ENCODE measurements at regions not wholly inside any gene's neighbourhood (a gene's known extent, or its start where the extent isn't known, plus 50 kb on each side); places are given as distances from the start of the nearest gene placed in this dataset.
A peak's percentile ranks its signal among the peaks of the same experiment; 100 is the strongest.

GRCh38 chr14:61129168-61129745, 148.2 kb downstream of the SLC38A6 start:
- DNase-seq = no peak

- no peak for DNase-seq
These were observed 147.5 kb downstream of the SLC38A6 start for GRCh38 chr14:61128382-61129167.

GRCh38 chr14:61126603-61127498, 145.8 kb downstream of the SLC38A6 start:
- DNase-seq = no peak

GRCh38 chr14:61125867-61126572, 145.0 kb downstream of the SLC38A6 start:
- DNase-seq = peak; percentile 59

DNA sequence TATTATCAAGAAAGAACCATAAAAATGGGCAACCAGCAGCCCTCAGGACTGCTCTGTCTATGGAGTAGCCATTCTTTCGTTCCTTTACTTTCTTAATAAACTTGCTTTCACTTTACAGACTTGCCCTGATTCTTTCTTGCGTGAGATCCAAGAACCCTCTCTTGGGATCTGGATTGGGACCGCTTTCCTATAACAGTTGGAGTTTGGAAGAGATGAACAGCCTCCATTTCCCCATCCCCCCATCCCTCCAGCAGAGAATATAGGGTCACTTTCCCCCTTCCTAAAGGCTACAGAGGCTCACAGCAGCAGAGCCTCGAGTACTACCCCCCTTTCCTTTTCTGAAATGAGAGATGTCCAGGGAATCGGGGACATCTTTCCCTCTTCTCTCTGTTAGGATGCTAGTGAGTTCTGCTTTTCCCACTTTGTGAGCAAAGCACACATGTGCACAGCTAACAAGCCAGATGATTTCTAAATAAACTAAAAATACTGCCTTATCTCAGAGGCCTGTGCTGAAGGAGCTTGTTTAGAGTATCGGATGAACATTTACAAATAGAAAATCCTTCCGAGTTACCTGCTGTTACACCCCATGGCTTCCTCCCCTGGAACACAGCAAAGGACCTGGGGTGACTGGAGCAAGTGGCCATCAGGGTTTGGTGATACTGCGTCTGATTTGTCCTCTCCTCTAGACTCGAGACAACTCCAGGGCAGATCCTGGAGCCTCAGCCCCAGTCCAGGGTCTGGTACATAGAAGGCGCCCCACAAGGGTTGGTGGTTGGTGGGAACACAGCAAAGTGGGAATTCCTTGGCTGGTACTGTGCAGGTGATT, 144.2 kb downstream of the SLC38A6 start:
- DNase-seq = no peak

GRCh38 chr14:61122862-61123261, 141.8 kb downstream of the SLC38A6 start:
- DNase-seq = no peak

DNA sequence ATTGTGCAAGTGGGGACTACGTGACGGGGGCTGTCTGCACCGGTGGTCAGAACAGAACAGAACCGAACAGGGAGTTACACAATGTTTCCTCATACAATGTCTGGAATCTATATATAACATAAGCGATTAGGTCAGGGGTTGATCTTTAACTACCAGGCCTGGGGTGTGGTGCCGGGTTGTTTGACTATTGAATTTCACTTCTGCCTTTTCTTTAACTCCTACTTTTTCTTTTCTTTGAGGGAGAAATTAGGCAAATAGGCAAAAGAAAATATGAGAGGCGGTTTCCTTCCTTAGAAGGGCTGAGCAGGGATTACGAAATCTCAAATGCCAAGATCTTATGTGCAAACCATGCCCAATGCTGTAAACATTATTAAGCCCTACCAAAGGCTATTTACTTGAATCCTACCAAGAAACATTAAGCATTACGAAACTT, 140.3 kb downstream of the SLC38A6 start:
- no peak for DNase-seq

GRCh38 chr14:61120576-61120975, 139.5 kb downstream of the SLC38A6 start:
- no peak for DNase-seq

DNA sequence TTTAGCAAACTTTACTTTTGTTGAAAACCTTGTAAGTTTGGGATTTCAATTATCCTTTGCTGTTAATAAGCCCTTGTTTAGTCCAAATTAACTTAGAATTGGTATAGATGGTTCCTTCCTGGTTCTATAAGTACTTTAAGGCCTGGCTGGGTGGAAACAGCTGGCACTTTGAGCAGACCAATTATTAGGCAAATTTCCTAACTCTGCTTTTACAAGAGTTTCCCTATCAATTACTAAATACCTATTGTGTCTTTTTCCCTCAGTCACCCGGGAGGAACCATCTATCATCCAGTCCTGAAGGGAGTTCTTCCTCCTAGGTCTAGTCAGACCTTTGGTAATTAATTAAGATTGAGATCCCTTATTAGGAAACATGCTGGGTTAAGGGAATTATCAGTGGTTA, 138.0 kb downstream of the SLC38A6 start:
- DNase-seq = no peak

GRCh38 chr14:61116369-61116768, 135.3 kb downstream of the SLC38A6 start:
- DNase-seq = no peak

DNA sequence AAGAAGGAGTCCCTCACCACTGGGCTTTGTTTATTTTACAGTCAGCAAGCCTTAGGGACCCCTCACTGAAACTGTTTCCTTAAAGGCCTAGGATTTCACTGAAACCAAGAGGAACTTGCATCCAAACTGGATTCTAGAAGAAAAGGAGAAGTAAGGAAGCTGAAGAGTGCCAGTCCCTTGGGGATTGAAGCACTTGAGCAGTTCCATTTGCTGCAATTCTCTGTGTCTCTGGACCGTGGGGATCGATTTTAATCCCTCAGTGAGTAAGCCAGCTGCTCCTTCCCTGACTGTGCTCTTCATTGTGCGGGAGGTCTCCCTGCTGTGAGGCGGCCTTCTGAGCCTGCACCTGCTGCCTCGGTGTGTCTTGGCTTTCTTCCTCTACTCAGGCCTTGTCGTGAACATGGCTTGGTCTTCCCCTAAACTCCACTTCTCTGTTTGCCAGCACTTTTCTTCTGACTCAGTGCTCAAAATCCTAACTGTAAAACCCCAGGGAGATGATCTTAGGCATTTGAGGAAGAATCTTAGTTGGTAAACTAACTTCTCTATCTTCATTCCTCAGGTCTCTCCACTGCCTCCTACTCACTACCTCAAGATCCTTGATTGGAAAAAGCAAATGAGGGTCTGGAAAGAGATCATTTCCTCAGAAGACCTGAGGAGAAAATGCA, 132.6 kb downstream of the SLC38A6 start:
- DNase-seq = no peak

DNA sequence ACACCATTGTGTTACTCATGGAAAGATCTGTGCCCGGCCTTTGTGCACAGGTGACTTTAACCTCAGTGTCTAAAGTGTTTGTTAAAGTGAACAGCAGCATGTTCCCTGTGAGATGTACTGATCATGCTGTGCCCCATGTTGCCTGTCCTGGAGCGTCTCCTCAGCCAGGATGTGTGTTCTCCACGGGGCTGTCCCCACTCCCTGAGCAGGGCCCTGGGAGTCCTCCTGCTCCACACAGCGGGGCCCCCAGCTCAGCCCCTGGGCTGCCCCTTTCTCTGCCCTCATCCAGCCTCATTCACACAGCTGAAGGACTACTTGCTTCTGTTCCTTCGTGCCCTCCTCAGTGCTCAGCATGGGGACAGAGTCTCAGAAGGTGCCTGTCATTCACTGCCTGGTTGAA, 131.5 kb downstream of the SLC38A6 start:
- no peak for DNase-seq

- DNase-seq = no peak
These were observed 130.7 kb downstream of the SLC38A6 start for GRCh38 chr14:61111731-61112130.

GRCh38 chr14:61111209-61111665, 130.2 kb downstream of the SLC38A6 start:
- peak; percentile 69 for DNase-seq

GRCh38 chr14:61110316-61111082, 129.5 kb downstream of the SLC38A6 start:
- no peak for DNase-seq

- no peak for DNase-seq
These were observed 128.2 kb downstream of the SLC38A6 start for GRCh38 chr14:61109288-61109687.

DNA sequence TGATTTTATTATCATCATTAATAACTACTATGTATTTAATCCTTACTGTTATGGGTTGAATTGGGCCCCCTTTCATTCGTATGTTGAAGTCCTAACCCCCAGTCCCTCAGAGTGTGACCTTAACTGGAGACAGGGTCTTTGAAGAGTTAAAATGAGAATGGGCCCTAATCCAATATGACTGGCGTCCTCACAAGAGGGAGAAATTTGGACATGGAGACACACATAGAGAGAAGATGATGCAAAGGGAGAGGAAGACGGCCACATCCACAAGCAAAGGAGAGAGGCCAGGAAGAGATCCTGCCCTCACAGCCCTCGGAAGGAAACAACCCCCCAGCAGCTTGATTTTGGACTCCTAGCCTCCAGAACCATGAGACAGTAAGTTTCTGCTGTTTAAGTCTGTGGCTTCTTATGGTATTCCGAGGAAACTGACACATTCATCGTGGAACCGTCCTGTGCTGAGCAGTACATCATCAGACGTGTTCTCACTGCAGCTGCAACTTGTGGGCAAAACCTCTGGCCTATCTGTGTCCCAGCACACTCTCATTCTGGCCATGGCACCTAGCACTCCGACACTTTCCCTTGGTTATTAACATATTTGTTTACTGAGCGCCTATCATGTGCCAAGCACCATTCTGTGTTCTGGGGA, 127.6 kb downstream of the SLC38A6 start:
- DNase-seq = no peak

DNA sequence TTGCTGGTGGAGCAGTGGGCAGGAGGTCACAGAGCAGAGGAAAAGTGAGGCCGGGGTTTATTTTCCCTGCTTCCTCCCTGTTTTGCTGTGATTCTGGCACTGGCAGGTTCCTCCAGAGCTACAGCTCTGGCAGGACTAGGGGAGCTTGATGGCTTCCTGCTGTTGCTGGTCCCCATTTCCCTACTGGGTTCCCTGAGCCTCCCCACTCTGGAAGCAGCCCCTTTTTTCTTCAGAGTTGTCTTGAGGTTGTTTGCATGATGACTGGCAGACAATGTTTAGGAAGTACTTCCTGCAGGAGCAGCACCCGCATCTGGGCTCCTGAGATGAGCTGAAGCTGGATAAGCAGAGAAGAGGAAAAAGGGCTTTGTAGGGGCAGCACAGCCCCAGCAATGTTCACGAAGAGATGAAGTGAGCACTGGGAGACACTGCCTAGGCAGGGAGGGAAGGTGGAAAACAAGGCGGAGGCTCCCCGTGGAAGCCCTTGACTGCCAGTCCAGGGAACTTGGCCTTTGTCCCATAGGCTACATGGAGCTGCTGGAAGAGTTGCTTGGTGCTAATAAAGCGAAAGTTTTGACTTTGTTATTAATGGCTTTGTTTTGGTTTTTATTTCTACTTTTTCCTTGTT, 126.9 kb downstream of the SLC38A6 start:
- no peak for DNase-seq

DNA sequence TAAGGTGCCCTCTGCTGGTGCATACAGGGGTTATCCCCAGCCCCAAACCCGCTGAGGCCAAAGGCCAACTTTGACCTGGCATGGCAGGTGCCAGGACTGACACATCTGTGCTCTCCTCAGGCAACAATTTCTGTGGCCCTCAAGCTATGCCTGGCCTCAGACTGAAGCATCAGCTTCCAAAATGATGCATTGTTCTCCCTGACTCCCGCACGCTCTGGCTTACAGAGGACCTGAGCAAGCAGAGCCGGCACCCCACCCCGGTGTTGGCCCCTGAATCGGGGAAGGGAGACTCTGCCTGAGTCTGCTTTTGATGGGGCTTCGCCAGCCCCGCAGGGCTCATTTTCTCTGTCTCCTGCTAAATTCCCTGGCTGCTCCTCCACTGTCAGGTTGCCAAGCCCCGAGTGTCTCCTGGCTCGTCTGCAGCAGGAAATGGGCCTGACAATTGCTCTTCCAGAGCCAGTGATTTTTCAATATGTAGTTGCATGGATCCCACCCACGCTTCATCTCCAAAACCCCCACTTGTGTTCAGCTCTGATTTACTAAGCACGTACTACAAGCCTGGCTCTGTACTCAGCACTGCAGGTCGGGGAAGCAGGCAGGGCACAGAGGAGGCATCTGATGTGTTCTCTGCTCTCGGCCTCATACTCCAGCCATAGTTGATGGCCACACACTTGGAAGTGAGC, 126.1 kb downstream of the SLC38A6 start:
- peak; percentile 84 for DNase-seq
